ENCODE measurements at regions not wholly inside any gene's neighbourhood (a gene's known extent, or its start where the extent isn't known, plus 50 kb on each side); places are given as distances from the start of the nearest gene placed in this dataset.

GRCh38 chr9:129422843-129423192 is 198.1 kb downstream of the C9orf50 start:
- TF ChIP-seq POLR2A (IDR thresholded peaks at IDR 0.05), result no peak
- TF ChIP-seq CTCF (IDR thresholded peaks at IDR 0.05), result no peak

Data from body of pancreas (tissue), 4 donors.